Glutamatergic neuron (in vitro differentiated cells): ENCODE measurements at regions not wholly inside any gene's neighbourhood (a gene's known extent, or its start where the extent isn't known, plus 50 kb on each side); places are given as distances from the start of the nearest gene placed in this dataset.
"Not testable (repeated sequence)": the region's sequence is repeated elsewhere in the genome, so short reads cannot be mapped to it uniquely, and the experiment has no call there.

Experiments used
- DNase-seq: peaks from one replicate; pipeline ENCODE4 v3.0.0; 2022
- H3K27ac Mint-ChIP-seq: one replicate; pipeline ENCODE4 v1.8.0; 2020; ENCODE audit warnings: mild to moderate bottlenecking, mixed read lengths, inconsistent platforms; ENCODE audit not compliant: unreplicated experiment
- H3K27me3 Mint-ChIP-seq: one replicate; pipeline ENCODE4 v1.8.0; 2020; ENCODE audit warnings: mild to moderate bottlenecking, moderate library complexity, mixed read lengths, inconsistent platforms; ENCODE audit not compliant: unreplicated experiment
- H3K36me3 Mint-ChIP-seq: one replicate; pipeline ENCODE4 v1.8.0; 2020; ENCODE audit warnings: mild to moderate bottlenecking, mixed read lengths, inconsistent platforms; ENCODE audit not compliant: unreplicated experiment
- H3K4me1 Mint-ChIP-seq: one replicate; pipeline ENCODE4 v1.8.0; 2020; ENCODE audit warnings: mild to moderate bottlenecking, low read depth, mixed read lengths, inconsistent platforms; ENCODE audit not compliant: unreplicated experiment
- H3K4me3 Mint-ChIP-seq: one replicate; pipeline ENCODE4 v1.8.0; 2020; ENCODE audit warnings: mild to moderate bottlenecking, mixed read lengths, inconsistent platforms; ENCODE audit not compliant: unreplicated experiment
- H3K9me3 Mint-ChIP-seq: one replicate; pipeline ENCODE4 v1.8.0; 2020; ENCODE audit warnings: mild to moderate bottlenecking, moderate library complexity, mixed read lengths, inconsistent platforms; ENCODE audit not compliant: unreplicated experiment

DNA sequence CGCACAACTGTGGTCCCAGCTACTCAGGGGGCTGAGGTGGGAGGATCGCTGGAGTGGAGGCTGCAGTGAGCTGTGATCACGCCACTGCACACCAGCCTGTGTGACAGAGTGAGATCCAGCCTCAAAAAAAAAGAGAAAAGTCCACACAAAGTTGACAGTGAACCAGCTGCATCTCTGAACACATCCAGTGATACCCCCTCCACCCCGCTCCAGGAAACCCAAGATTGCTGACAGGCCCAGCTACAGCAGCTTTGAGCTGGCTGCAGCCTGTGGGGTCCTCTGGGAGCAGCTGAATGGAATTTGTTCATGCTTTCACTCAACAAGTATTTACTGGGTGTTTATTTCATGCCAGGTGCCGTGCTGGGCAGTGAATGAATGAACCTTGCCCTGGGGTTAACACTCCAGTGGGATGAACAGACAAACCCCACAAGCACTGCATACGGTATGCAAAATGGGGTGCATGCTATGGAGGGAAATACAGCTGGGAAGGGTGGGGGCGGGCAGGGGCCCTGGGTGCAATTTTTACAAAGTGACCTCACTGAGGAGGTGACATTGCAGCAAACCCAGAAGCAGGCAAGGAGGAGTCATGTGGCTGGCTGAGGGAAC, 170.9 kb downstream of the GOSR1 start:
- not testable (repeated sequence) for H3K4me1 Mint-ChIP-seq, H3K4me3 Mint-ChIP-seq

DNA sequence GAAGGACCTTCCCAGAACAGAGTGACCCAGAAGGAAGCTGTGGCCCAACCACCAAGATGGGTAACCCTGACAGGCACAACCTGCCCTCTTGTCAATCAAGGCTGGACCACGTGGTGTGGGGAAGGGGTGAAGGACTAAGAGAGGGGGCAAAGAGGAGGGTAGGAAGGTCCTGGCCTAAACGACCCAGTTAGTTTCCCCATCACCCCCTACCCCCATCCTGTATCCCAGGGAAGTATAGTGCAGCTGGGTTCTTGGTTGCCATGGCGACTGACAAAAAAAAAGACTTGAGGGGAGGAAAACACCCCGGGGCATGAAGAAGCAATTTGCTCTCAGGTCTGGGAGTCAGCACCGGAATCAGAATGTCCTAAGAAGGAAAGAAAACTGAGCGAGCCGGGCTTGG, 168.7 kb downstream of the GOSR1 start:
- not testable (repeated sequence) for H3K9me3 Mint-ChIP-seq, H3K4me3 Mint-ChIP-seq, H3K36me3 Mint-ChIP-seq, DNase-seq, H3K27ac Mint-ChIP-seq, H3K4me1 Mint-ChIP-seq, H3K27me3 Mint-ChIP-seq

More for the DNA sequence above, 170.9 kb downstream of the GOSR1 start:
- not testable (repeated sequence) for H3K27ac Mint-ChIP-seq, H3K36me3 Mint-ChIP-seq, H3K27me3 Mint-ChIP-seq, H3K9me3 Mint-ChIP-seq, DNase-seq

DNA sequence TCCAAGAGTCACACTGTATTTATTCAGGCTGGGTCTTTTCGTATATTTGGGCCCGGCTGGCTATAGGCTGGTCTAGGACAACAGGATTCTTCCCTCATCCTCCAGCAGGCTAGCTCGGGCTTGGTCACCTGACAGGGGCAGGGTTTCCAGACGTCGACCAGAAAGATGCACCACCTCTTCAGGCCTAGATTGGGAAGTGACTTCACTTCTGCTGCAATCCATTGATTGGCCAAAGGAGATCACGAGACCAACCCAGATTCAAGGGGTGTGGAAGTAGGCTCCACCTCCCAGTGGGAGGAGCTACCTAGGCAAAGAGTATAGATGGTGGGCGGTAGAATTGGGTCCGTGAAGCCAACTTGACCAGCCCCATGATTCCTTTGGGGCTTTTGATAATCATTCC, 167.5 kb downstream of the GOSR1 start:
- not testable (repeated sequence) for H3K27ac Mint-ChIP-seq, H3K27me3 Mint-ChIP-seq, H3K4me3 Mint-ChIP-seq, H3K4me1 Mint-ChIP-seq, H3K36me3 Mint-ChIP-seq, DNase-seq, H3K9me3 Mint-ChIP-seq

DNA sequence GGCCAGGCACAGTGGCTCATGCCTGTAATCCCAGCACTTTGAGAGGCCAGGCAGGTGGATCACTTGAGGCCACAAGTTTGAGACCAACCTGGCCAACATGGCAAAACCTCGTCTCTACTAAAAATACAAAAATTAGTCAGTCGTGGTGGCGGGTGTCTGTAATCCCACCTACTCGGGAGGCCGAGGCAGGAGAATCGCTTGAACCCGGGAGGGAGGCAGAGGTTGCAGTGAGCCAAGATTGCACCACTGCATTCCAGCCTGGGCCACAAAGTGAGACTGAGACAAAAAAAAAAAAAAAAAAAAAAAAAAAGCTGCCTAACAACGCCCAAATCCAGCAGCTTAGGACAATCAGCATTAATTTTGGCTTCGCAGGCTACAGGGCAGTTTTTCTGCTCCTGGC, 167.1 kb downstream of the GOSR1 start:
- not testable (repeated sequence) for H3K36me3 Mint-ChIP-seq, H3K27me3 Mint-ChIP-seq, H3K9me3 Mint-ChIP-seq, H3K4me3 Mint-ChIP-seq, H3K27ac Mint-ChIP-seq, H3K4me1 Mint-ChIP-seq, DNase-seq

DNA sequence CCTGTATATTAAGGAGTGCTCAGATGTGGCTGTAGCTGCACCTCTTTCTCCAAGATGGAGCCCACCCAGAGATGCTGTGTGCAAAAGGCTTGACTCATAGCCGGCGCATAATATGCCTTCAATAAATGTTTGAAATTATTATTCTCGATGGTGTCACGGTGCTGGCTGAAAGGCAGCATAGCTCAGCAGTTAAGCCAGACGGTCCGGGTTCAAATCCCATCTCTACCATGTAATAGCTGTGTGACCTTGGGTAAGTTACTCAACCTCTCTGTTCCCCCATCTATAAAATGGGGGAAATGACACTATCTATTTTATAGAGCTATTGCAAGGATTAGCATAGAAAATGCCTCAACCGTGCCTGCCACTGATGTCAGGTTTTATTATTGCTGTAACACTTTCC, 164.2 kb downstream of the GOSR1 start:
- not testable (repeated sequence) for H3K27me3 Mint-ChIP-seq, DNase-seq, H3K9me3 Mint-ChIP-seq, H3K27ac Mint-ChIP-seq, H3K4me3 Mint-ChIP-seq, H3K36me3 Mint-ChIP-seq, H3K4me1 Mint-ChIP-seq

DNA sequence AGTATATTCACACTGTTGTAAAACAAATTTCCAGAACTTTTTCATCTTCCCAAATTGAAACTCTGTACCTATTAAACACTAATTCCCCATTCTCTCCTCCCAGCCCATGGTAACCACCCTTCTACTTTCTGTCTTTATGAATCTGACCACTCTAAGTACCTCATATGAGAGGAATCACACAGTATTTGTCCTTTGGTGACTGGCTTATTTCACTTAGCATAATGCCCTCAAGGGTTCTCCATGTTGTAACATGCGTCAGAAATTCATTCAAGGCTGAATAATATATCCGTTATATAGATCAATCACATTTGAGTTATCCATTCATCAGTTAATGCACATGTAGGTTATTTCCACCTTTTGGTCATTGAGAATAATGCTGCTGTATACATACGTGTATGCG, 162.2 kb downstream of the GOSR1 start:
- not testable (repeated sequence) for H3K27ac Mint-ChIP-seq, H3K4me3 Mint-ChIP-seq

DNA sequence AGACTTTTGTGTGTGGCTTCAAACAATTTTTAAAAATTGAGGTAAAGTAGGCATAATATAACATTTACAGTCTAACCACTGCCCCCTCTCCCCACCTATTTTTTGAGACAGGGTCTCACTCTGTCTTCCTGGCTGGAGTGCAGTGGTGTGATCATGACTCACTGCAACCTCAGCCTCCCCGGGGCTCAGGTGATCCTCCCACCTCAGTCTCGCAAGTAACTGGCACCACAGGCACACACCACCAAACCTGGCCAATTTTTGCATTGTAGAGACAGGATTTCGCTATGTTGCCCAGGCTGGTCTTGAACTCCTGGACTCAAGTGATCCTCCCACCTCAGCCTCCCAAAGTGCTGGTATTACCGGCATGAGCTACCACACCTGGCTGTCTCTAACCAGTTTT, 161.8 kb downstream of the GOSR1 start:
- not testable (repeated sequence) for H3K4me1 Mint-ChIP-seq, H3K27me3 Mint-ChIP-seq, H3K27ac Mint-ChIP-seq, H3K9me3 Mint-ChIP-seq, H3K36me3 Mint-ChIP-seq, DNase-seq, H3K4me3 Mint-ChIP-seq

More for the DNA sequence above, 162.2 kb downstream of the GOSR1 start:
- not testable (repeated sequence) for DNase-seq, H3K4me1 Mint-ChIP-seq, H3K9me3 Mint-ChIP-seq, H3K27me3 Mint-ChIP-seq, H3K36me3 Mint-ChIP-seq

DNA sequence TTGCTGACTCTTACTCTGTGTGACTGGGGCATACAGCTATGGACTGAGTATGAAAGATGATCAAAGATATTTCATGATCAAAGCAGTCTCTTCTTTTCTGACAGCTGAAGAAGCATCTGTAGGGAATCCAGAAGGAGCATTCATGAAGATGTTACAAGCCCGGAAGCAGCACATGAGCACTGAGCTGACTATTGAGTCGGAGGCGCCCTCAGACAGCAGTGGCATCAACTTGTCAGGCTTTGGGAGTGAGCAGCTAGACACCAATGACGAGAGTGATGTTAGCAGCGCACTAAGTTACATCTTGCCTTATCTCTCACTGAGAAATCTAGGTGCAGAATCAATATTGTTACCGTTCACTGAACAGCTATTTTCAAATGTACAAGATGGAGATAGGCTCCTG, 154.4 kb downstream of the GOSR1 start:
- H3K4me1 Mint-ChIP-seq, H3K27me3 Mint-ChIP-seq, H3K36me3 Mint-ChIP-seq, DNase-seq, H3K4me3 Mint-ChIP-seq, H3K27ac Mint-ChIP-seq, H3K9me3 Mint-ChIP-seq: not testable (repeated sequence)

DNA sequence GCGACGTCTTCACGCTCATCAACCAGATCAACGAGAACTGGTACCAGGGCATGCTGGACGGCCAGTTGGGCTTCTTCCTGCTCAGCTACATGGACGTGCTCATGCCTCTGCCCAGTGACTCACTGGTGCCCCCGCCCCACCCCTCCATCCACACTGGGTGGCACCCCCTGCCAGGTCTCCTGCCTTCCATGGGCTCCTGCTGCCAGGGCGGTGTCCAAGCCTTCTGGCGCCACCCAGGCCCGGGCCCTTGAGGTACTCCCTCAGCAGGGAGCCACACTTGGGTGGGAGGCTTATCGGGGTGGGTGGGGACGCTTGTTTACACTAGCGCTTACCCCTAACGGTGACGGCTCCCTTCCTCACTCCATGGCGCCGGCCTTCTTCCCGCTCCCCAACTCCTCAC, 148.2 kb downstream of the GOSR1 start:
- DNase-seq, H3K4me1 Mint-ChIP-seq, H3K36me3 Mint-ChIP-seq, H3K9me3 Mint-ChIP-seq, H3K27ac Mint-ChIP-seq, H3K4me3 Mint-ChIP-seq, H3K27me3 Mint-ChIP-seq: not testable (repeated sequence)

DNA sequence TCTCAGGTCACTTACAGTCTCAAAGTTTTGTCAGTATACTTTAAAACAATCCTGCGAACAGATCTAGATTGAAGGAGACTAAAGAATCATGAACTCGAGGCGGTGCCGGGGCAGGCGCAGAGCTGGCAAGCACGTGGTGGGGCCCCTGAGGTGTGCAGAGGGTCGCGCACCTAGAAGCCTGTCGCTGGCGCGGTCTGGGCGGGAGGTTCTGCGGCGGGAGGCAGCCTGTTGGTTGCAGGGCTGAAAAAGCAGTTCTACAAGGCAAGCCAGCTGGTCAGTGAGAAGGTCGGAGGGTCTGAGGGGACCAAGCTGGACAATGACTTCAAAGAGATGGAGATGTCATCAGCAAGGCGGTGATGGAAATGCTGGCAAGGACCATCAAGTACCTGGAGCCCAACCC, 147.0 kb downstream of the GOSR1 start:
- not testable (repeated sequence) for H3K9me3 Mint-ChIP-seq, H3K4me3 Mint-ChIP-seq, H3K36me3 Mint-ChIP-seq, DNase-seq, H3K27ac Mint-ChIP-seq, H3K4me1 Mint-ChIP-seq, H3K27me3 Mint-ChIP-seq

DNA sequence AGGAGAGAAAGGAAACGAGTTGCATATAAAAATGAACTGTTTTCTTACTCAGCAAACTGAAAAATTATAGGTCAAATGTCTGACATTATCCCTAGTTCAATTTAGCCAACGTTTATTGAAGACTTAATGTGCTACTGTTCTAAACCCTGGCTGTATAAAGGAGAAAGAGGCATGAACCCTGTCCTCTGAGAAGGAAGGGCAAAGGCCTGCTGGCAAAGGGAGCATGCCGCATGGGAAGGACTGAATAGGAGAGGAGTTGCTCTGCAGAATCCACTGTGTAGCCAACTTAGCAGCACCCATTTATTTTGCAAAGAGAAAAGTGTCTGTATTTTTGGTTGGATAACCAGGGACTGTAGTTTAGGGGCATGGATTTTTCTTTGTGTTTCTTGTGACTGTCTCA, 132.5 kb downstream of the GOSR1 start:
- H3K4me3 Mint-ChIP-seq, H3K4me1 Mint-ChIP-seq, H3K27me3 Mint-ChIP-seq, H3K9me3 Mint-ChIP-seq, H3K27ac Mint-ChIP-seq, DNase-seq, H3K36me3 Mint-ChIP-seq: not testable (repeated sequence)
